GM18502 (cell line): ENCODE measurements at regions not wholly inside any gene's neighbourhood (a gene's known extent, or its start where the extent isn't known, plus 50 kb on each side); places are given as distances from the start of the nearest gene placed in this dataset.

Experiments used
- ATAC-seq: cut with Tn5 transposase; IDR thresholded peaks from one replicate; pipeline ENCODE4 v1.9.1; 2021; ENCODE audit warnings: mild to moderate bottlenecking; ENCODE audit not compliant: unreplicated experiment, poor library complexity

DNA sequence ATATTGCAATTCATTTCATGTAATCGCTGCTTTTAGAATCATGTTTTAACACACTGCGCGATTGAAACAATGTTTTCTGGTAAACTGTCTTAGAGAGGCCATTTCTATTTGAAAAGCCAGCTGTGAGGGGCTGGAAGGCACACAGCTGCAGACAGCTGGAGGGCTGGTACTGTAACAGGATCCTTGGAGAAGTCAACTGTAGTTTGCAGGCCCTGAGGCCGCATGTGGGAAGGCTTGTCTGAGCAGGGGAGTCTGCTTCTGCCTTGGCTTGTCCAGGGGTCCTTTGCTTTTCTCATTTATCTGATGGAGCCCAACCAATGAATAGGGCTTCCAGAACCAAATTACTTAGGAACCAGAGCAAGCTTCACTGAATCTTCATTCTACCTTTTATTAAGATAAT lies 313.5 kb downstream of the BLID start:
- ATAC-seq = no peak

DNA sequence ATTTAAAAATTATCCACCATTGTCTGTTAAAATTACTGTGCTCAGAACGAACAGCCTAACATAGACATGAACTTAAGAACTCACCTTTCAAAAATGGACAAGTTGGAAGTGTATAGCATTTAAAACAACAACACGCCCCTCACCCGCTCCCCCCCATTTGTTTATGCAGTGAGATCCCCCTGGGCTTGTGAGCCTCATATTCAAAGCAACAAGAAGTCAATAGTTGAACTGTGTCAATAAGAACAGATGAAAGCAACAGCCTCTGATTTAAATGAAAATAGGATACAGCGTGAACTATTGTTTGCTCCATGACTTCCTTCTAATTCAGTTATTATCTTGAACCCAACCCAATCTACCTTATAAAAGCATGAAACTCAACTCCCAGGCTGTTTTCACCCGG lies 314.2 kb downstream of the BLID start:
- no peak for ATAC-seq

DNA sequence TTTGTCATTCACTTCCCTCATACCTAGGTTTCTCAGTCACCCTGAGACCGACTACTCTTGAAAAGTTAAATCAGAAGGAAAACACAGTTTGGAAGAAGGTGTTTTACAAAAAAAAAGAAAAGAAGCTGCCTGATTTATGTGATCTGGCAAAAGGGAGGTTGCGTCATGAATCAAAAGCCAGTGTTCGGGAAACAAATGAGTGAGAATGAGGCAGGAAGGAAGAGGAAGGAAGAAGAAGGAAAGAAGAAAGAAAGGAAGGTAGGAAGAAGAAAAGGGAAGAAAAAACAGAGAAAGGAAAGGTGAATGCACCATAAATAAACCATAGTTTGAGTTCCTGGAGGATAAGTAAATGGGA lies 314.6 kb downstream of the BLID start:
- ATAC-seq = no peak

DNA sequence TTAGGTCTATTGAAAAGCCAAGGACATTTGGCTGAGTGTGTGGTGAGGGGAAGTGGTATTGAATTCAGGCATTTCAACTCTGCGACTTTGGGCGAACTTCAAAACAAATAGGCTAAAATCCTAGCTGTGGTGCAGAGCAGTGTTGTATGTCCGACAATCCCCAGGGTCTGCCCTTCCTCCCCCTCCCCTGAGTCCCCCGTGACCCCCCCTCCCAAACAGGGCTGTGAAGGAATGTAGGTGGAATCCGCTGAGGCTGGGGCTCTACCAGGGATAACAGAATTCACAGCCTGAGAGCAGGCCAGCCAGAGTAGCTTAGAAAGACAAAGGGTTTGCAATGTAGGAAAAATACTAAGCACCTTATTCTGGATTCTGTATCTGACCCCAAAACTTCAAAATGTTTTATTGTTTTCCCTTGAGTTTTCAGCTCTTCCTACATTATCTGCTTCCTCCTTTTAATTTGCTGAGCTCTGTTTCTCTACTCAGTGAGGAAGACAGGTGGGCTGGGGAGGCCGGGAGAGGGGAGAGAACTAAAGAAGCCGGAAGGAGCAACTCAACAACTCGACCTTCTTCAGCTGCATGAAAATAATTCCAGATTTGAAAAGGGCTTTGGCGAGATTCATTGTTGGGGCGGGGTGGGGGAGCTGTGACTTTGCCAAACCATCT lies 315.2 kb downstream of the BLID start:
- ATAC-seq = no peak

DNA sequence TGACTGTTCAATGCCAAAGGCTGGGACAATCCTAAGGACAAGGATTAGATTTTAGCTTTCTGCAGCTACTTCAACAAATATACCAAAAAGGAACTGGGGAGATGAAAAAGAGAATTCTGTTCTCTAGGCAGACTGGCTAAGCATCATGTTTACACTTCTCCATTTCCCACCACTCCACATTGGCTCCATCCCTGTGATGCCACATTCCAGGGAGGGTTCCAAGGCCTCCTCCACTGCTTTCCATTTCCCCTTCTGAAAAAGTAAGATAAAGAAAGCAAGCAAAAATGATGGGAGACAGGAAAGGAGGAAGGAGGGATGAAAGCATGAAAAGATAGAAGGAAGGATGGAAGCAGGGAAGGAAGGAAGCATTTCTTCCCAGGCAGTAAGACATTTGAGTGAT lies 315.8 kb downstream of the BLID start:
- no peak for ATAC-seq

DNA sequence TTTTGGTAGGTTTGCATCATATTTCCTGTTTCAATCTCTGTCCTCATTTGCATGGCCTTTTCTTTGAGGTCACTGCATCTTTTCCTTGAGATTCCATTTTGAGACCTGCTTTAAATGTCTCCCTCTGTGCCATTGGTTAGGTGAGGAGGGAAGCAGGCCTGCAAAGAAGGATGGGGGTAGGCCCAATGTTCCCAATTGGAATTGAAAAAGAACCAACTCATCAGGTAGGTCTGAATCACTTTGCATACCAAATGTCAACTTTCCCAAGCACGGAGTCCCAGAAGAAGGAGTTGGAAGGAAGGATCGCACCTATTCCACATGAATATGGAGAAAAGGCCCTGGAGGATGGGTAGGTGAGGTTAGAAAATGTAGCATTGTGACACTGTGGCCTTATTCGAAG lies 318.5 kb downstream of the BLID start:
- no peak for ATAC-seq

DNA sequence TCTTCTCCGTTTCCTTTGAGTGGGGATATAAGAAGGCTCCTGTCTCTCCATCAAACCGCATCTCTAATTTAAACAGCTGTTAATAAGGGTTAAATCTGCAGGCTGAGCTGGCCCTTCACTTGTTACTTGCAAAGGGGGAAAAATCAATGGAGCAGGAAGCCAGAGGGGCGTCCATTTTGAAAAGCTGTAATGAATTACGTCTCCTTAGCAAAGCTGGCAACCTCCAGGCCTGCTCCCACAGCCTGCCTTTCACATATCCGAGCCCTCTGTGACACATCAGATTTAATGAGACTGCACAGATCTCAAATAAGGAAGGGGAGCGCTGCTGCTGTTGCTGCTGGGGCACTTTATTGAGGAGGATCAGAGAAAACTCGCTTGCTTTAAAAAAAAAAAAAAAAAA lies 320.8 kb downstream of the BLID start:
- ATAC-seq = no peak

DNA sequence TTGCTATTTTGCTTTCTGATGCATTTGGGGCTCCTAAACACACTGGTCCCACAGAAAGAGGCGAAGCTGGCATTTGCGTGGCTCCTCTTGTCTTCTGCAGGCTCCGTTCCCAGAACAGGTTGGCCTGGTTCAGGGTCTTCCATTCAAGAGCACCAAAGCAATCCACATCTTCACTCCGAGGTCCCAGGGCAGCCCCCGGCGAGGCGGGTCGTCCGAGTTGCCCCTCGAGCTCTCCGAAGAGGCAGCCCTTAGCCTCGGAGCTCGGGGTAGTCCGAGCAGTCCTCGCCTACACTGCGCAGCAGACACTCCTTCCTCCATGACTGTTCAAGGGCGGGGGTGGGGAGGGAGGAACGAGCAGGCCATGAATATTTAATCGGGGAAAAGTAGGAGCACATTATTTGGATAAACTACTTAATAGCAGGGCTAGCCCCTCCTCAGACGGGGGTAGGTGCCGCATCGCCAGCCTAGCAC lies 321.3 kb downstream of the BLID start:
- no peak for ATAC-seq

DNA sequence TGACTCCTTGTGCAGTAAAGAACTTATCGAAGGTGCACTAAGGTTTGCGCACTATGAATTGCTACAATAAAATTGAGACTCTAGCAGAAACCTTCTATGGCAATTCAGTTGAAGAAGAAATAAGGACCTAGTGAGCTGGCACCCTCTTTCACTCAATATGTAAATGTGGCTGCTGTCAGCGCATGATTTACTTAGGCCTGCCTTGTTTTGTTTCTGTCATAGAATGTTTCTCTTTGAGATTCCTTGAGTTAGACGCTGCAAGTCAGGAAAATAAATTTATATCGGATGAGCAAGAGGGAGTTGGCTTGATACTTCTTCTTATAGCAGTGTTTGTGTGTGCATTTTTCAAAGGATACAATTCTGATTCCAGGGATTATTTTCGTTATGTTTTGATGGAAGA lies 322.1 kb downstream of the BLID start:
- no peak for ATAC-seq

DNA sequence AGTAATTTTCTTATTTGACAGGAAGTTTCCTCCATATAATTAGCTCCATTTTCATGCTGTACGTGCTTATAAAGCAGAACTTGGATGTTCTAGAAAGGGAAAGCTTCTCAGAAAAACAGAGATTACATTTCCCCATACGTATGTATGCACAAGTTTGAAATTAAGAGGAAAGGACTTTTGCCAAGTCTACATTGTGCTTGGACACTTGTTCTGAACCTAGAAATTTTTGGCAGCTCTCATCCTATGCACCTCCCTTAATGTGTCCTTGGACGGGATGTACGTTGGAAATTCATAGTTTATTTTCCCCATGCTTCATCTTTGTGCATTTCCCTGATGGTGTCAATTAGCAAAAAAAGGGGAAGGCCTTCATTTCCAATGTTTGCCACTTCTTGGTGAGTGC lies 322.7 kb downstream of the BLID start:
- ATAC-seq = no peak

DNA sequence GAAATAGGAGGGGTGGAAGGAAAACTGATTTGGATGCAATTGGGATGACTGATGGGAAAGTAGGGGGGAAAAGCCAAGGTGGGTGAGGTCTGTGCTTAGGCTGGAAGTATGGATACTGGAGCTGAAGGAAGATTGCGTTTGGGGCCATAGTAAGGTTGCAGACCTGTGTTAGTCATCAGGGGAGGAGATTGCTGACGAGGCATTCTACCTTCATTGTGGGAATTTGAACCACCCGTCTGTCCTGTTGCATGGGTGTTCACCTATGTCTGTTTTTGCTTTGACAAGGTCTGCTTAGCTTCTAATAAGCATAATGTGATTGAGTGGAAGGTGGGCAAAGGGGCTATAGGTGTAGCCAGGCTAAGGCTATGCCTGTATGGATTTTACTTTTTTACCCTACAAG lies 323.8 kb downstream of the BLID start:
- no peak for ATAC-seq

DNA sequence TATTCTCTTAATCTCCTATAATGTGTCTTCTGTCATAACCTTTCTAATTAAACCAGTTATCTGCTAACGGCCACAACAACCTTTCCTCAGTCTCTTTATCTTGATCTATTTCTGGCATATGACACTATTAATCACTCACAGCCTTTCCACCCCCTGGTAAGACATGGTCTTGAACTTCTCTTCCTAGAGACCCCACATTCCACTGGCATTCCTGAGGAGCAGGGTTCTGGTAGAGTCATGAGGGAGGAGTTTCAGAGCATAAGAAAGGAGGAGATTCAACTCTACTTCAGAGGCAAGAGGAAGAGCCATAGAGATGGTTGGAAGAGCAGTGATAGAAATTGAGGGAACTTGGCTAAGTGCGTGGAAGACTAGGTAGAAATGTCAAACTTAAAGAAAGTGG lies 325.6 kb downstream of the BLID start:
- no peak for ATAC-seq

DNA sequence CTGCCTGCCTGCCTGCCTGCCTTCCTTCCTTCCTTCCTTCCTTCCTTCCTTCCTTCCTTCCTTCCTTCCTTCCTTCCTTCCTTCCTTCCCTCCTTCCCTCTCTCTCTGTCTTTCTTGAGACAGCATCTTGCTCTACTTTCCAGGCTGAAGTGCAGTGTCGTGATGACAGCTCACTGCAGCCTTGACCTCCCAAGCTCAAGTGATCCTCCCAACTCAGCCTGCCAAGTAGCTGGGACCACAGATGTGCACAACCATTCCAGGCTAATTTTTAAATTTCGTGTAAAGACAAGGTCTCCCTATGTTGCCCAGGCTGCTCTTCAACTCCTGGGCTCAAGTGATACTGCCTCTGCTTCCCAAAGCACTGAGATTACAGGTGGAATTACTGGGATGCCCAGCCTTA lies 328.2 kb upstream of the SORL1-AS1 start:
- ATAC-seq = no peak

DNA sequence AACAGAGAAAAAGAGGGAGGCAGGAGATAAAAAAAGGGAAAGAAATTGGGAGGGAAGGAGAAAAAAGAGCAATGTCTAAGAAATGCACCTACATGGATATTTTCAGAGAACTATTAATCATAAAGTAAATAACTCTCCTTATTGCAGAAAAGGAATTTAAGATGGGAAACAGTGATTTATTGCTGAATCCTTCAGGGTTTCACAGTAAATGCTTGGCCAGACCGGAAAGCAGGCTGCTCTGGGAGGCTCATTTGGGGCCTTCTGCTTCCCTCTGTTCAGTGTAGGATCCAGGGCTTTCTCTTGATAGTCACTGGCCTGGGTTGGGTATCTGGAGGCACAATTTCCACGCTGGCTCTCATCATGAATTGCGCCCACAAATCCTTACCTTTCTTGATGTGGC lies 324.3 kb upstream of the SORL1-AS1 start:
- no peak for ATAC-seq

DNA sequence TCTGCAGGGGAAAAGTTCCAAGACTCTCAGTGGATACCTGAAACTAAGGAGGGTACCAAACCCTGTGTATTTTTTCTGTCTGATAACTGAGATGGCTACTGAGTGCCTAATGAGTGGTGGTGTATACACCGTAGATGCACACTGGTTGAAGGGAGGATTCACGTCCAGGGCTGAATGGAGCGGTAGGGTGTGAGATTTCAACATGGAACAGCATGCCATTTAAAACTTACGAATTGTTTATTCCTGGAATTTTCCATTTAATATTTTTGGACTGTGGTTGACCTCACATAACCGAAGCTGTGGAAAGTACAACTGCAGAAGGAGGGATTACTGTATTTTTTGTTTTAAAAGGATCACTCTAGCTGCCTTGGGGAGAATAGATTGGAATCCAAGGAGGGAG lies 322.5 kb upstream of the SORL1-AS1 start:
- no peak for ATAC-seq

DNA sequence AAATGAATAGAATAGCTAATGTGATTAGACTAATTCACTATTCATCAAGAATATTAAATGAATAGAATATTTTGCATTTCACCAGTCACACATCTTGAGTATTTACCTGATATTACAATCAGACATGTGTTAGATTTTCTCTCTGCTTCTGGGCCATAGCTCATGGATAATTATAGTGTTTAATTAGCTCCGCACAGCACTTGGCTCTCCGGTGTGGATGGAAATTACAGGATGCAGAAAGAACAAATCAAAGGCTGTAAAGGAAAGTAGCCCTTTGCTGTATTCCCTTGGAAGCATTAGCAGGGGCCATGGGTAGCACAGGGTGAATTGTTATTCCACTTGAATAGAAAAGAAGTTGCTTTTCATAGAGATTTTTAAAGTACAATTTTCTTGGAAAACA lies 320.3 kb upstream of the SORL1-AS1 start:
- no peak for ATAC-seq

DNA sequence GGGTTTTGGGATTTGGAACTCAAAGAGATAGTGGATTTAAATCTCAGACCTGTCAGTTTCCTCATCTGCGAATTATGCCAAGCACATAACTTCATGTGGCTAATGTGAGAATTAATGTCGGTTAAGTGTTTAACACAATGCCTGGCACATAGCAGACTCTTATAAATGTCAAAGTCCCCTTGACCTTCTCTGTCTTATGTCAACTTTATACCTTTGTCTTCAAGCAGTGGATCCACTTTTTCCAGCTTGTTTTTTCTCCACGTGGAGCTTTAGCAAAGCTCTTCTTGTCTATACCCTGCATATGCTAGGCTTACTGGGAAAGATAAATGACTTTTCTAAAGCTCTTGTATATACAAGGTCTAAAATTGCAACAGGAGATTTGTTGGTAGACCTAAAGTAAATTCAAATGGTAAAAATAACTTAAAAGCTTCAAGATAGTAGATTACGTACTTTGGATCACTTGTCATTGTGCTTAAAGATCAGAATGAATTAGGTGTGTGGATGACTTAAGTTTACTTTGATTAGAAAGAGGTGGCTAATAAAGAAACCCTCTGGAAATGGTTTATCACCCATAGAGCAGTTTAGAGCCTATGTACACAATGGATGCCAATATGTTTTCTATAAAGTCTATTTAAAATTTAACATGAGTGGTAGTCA lies 318.3 kb upstream of the SORL1-AS1 start:
- ATAC-seq = no peak

DNA sequence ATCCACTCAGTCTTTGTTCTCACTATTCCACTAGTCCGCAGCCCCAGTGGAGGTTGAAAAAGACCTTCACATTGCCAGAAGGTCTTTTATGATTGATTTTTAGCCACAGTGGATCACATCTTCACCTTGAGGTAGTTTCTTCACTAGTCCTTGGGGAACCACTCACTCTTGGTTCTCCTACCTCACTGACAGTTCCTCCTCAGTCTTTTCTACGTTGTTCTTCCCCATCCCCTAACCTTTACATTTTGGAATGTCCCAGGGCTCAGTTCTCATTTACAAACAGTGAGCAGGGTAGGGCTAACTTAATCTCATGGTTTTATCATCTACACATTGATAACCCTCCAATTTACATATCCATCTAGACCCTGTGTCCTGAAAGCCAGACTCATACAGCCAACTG lies 316.4 kb upstream of the SORL1-AS1 start:
- ATAC-seq = no peak

DNA sequence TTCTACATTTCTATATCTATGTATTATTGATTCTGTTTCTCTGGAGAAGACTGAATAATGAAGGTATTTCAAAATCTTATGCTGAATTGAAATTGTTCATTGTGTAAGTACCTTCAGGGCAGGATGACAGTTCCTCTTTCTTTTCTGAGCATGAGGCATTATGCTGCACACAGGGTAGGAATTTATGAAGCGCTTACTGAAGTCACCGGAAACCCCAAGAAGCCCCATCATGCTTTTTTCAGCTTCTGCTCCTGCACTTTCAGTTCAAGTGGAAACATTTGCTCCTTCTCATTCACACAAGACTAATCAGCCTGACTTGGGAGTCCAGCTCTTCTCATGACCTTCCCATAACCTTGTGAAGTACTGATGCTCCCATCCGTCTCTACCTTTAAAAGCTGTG lies 314.7 kb upstream of the SORL1-AS1 start:
- ATAC-seq = peak; percentile 78

DNA sequence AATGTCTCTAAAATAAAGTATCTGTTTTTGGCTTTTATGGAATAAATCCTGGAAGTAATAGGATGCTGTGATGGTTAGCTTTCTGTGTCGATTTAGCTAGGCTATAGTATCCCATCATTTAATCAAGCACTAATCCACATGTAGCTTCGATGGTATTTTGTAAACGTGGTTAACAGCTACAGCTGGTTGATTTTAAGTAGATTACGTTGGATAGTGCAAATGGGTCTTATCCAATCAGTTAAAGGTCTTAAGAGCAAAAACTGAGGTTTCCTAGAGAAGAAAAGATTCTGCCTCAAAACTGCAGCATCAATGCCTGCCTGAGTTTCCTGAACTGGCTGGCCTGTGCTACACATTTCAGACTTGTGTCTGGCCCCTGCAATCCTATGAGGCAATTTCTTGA lies 314.2 kb upstream of the SORL1-AS1 start:
- peak; percentile 19 for ATAC-seq

DNA sequence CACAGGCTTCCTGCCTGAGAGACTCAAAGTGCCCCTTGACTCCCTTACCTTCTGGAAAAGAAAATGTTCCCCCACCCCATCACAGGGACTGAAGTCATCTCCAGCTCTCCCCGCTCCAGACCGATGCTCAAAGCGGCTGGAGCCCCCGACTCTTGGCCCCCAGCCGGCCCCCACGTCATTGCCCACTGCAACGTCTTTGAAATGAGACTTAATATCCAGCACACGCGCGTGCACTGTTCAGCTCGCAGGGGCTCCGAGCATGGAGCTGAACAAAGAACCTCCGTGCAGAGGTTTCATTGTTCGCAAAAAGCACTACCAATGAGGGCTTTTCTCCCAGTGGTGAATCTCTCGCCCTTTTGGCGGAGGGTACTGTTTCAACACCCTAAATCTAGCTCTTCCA lies 313.4 kb upstream of the SORL1-AS1 start:
- ATAC-seq = no peak

DNA sequence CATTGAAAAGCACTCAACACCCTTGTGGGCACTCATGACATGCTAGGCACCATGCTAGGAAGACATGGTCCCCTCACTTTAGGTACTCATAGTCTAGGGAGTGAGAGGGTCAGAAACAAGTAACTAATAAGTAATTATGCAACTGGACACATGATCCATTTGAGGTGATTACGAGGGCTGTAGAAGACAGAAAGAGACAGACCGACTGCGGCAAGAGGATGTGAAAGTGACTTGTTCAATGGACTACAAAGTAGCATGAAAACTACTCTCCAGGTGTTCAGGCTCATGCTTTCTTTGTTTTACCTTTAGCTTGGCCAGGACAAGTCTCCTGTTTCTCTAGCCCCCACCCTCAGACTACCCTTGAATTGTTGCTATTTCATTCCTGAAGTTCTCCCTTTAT lies 310.8 kb upstream of the SORL1-AS1 start:
- ATAC-seq = peak; percentile 66
